Subcutaneous abdominal adipose tissue (tissue), 5 donors: ENCODE measurements at regions not wholly inside any gene's neighbourhood (a gene's known extent, or its start where the extent isn't known, plus 50 kb on each side); places are given as distances from the start of the nearest gene placed in this dataset.
"Not testable (repeated sequence)": the region's sequence is repeated elsewhere in the genome, so short reads cannot be mapped to it uniquely, and the experiment has no call there.

Source experiments
- H3K27ac ChIP-seq: one replicate; pipeline ENCODE4 v1.7.0; 2013; ENCODE audit warnings: low read depth, mild to moderate bottlenecking, inconsistent platforms, low read length, moderate library complexity
- H3K27me3 ChIP-seq, 5 donors: one replicate each; pipeline ENCODE4 v1.7.0; 2013; ENCODE audit warnings: low read length in 5 of 5, inconsistent platforms in 1 of 5; ENCODE audit not compliant: control insufficient read depth in 5 of 5, insufficient read depth in 4 of 5
- H3K36me3 ChIP-seq, 5 donors: one replicate each; pipeline ENCODE4 v1.7.0; 2013; ENCODE audit warnings: low read length in 5 of 5; ENCODE audit not compliant: control insufficient read depth in 5 of 5, insufficient read depth in 5 of 5
- H3K4me1 ChIP-seq, 5 donors: one replicate each; pipeline ENCODE4 v1.7.0; 2013; ENCODE audit warnings: low read length in 5 of 5, mild to moderate bottlenecking in 3 of 5, moderate library complexity in 1 of 5; ENCODE audit not compliant: control insufficient read depth in 5 of 5, insufficient read depth in 5 of 5
- H3K4me3 ChIP-seq, 5 donors: one replicate each; pipeline ENCODE4 v1.7.0; 2013; ENCODE audit warnings: low read length in 5 of 5, low read depth in 1 of 5
- H3K9ac ChIP-seq, 5 donors: one replicate each; pipeline ENCODE4 v1.7.0; 2013; ENCODE audit warnings: low read length in 5 of 5, mild to moderate bottlenecking in 4 of 5, moderate library complexity in 3 of 5
- H3K9me3 ChIP-seq, 5 donors: one replicate each; pipeline ENCODE4 v1.7.0; 2013; ENCODE audit warnings: low read length in 5 of 5; ENCODE audit not compliant: control insufficient read depth in 5 of 5
- donor health status: healthy.
- donor health status: healthy.
- donor health status: healthy.
- donor health status: healthy.
- donor health status: healthy.

DNA sequence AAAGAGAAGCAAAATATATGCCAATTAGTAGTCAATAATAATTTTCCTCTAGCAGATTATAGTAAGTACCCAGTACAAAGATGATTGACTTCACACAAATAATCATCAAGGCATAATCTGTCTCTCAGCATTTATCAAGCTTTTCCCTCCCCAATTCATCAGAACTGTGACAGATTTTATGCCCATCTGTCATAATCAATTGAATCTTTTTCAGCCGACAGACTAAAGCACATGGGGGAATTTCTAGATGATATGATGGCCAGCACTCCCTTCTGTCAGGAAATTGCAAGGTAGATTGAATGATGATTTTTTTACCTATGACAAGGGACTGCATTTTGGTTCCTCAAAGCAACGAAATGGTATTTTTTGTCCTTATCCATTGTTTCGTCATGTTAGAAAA, 227.1 kb upstream of the CYLC2 start:
- Histone ChIP-seq H3K36me3 (no peaks in the 10 kb centered on the region), H3K4me3 (no peak overlapping the region), H3K27me3 (no peaks in the 10 kb centered on the region), H3K27ac (no peak overlapping the region), H3K9ac (no peak overlapping the region), H3K4me1 (no peaks in the 10 kb centered on the region), H3K9me3 (no peaks in the 10 kb centered on the region)

DNA sequence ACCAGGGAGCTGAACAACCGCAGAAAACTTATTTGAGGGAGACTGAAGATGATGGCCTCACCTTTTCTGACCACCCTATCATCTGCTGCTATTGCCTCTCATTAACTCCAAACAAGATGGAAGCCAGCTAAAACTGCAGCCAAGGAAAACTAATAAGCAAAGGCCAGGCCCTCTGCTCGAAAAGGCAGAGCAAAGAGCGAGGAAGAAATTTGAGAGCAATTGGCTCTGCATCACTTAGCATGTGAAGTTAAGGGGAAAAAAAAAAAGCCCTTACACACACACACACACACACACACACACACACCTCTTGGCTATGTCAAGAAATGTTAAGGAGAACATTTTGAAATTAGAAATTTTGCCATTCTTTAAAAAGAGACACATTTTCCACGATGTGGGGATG, 228.1 kb upstream of the CYLC2 start:
- Histone ChIP-seq H3K9me3 (no peaks in the 10 kb centered on the region), H3K27me3 (no peaks in the 10 kb centered on the region), H3K36me3 (no peaks in the 10 kb centered on the region), H3K4me1 (no peaks in the 10 kb centered on the region), H3K9ac (no peak overlapping the region), H3K4me3 (no peak overlapping the region), H3K27ac (no peak overlapping the region)

DNA sequence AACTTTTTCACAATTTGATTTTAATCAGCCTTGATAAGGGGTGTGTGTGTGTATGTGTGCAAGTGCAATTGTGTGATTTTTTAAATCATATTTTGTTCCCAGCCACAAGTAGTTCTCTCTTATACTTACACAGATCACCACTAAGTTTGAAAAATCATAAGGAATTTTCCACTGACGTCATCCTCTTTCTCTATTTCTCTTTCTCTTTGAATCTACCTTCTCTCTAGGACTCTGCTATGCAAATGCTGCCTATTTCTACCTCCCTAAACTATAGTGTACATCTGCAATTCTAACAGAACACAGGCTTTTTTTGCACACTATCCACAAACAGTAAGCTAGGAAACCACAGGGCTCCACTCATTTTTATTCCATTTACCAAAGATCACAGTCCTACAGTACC, 254.6 kb upstream of the CYLC2 start:
- no peaks in the 10 kb centered on the region for H3K36me3 ChIP-seq
- no peaks in the 10 kb centered on the region for H3K9me3 ChIP-seq
- no peak overlapping the region for H3K9ac ChIP-seq
- no peaks in the 10 kb centered on the region for H3K27me3 ChIP-seq
- no peak overlapping the region for H3K4me3 ChIP-seq
- H3K4me1 ChIP-seq, result no peaks in the 10 kb centered on the region
- no peak overlapping the region for H3K27ac ChIP-seq

DNA sequence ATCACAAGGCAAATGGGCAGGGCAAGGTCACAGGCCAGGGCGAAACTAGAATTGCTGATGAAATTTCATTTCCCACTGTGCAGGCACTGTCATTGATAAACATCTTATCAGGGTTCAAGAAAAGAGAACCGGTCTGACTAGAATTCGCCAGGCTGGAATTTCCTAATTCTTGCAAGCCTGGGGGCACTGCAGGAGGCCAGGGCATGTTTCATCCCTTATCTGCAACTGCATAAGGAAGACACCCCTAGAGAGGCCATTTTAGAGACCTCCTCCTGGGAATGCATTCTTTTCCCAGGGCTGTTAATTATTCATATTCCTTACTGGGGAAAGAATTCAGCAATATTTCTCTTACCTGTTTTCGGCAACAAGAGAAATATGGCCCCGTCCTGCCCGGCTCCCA, 266.2 kb upstream of the CYLC2 start:
- H3K27me3 ChIP-seq, result no peaks in the 10 kb centered on the region
- no peak overlapping the region for H3K4me3 ChIP-seq
- no peaks in the 10 kb centered on the region for H3K36me3 ChIP-seq
- H3K27ac ChIP-seq, result no peak overlapping the region
- no peak overlapping the region for H3K9ac ChIP-seq
- H3K9me3 ChIP-seq, result peaks cover 0 to 10% (median 0%) of the 10 kb centered on the region in 5 donors
- no peaks in the 10 kb centered on the region for H3K4me1 ChIP-seq

DNA sequence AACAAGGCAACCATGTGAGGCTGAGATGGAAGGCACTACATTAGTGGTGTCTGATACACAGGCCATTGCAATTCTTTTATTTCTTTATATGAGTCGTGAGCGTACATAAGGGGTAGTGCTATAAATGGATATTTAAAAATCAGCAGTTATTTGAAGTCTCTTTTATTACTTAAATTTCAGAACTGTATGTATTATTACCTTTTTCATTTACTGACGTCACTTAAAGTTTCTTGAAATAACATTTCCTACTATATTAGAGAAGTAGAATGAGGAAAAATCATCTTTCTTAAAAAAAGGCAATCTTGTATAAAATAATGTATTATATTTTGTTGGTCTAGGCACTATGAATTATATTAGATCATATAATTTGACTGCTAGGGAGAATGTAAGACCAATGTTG, 280.9 kb upstream of the CYLC2 start:
- H3K9ac ChIP-seq, result no peak overlapping the region
- H3K9me3 ChIP-seq, result peaks cover 0 to 16% (median 8%) of the 10 kb centered on the region in 5 donors
- no peaks in the 10 kb centered on the region for H3K36me3 ChIP-seq
- H3K27me3 ChIP-seq, result no peaks in the 10 kb centered on the region
- no peaks in the 10 kb centered on the region for H3K4me1 ChIP-seq
- no peak overlapping the region for H3K27ac ChIP-seq
- H3K4me3 ChIP-seq, result no peak overlapping the region

DNA sequence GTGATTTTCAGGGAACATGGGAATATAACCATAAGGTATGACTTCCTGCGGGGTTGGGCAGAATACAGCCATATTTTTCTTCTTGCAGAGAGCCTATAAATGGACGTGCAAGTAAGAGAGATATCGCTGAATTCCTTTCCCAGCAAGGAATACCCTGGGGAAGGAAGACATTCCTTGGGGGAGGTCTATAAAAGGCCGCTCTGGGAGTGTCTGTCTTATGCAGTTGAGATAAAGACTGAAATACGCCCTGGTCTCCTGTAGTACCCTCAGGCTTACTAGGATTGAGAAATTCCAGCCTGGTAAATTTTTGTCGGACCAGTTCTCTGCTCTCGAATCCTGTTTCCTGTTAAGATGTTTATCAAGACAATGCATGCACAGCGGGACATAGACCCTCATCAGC, 282.2 kb upstream of the CYLC2 start:
- not testable (repeated sequence) for H3K27me3 ChIP-seq, H3K9ac ChIP-seq, H3K4me1 ChIP-seq, H3K27ac ChIP-seq, H3K4me3 ChIP-seq, H3K36me3 ChIP-seq
- peaks cover 0 to 16% (median 8%) of the 10 kb centered on the region in 5 donors for H3K9me3 ChIP-seq

DNA sequence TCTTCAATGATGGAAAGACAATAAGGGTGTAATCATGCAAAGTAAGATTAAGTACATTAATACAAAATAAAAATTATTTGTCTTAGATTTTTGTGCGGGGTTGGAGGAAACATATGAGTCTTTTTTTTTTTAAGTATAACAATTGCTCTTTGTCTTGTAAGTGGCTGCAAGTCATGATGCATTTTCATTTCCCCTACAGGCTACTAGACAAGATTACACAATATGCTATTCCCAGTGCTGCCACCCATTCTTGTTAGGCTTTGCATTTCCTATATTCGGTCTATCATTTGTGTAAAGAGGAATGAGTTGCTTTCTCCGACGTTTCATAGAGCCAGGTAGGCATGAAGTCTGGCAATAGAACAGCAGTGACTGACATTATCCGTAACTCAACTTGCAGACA, 294.2 kb upstream of the CYLC2 start:
- Histone ChIP-seq H3K9me3 (no peaks in the 10 kb centered on the region), H3K27ac (no peak overlapping the region), H3K36me3 (no peaks in the 10 kb centered on the region), H3K9ac (no peak overlapping the region), H3K4me1 (no peaks in the 10 kb centered on the region), H3K27me3 (no peaks in the 10 kb centered on the region), H3K4me3 (no peak overlapping the region)

DNA sequence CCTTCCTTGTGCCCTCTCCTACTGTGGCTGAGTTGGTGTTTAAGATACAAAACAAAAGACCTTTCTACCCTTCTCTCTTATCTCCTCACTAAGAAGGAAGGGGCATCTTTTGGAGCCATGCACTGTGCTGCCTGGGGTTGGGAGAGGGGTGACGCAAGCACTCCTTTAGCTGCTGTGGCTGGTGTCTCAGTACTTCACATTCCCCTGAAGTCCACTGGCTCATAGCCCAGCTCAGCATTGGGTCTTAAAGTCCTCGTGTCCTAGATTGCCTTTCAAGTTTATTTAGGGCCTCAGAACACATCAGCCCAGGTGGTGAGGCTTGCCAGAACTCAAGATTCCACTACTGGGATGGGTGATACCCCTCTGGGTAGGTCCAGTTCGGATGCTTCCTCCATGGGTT, 325.9 kb upstream of the CYLC2 start:
- H3K4me3 ChIP-seq, result no peak overlapping the region
- H3K9me3 ChIP-seq, result peaks cover 0 to 2% (median 0%) of the 10 kb centered on the region in 5 donors
- H3K27me3 ChIP-seq, result no peaks in the 10 kb centered on the region
- no peak overlapping the region for H3K9ac ChIP-seq
- H3K4me1 ChIP-seq, result no peaks in the 10 kb centered on the region
- H3K27ac ChIP-seq, result no peak overlapping the region
- H3K36me3 ChIP-seq, result no peaks in the 10 kb centered on the region

DNA sequence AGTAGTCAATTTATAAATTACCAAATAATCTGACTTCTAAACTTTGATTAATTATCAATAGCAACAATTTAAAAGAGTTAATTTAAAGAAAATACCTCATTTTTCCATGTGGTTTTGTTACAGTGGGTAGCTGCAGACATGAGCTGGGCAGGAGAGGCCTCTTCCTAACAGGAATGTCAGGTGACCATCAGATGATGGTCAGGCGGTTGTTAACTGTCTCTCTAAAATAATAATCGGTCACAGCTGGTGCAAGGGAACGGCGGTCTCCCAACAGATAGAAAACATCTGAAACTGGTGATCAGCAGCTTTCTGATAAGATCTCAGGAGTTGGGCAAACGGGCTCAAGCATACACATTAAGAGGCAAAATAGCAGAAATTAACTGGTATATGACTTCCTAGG, 342.7 kb upstream of the CYLC2 start:
- Histone ChIP-seq H3K9ac (no peak overlapping the region), H3K9me3 (no peaks in the 10 kb centered on the region), H3K4me3 (no peak overlapping the region), H3K27me3 (no peaks in the 10 kb centered on the region), H3K27ac (no peak overlapping the region), H3K4me1 (no peaks in the 10 kb centered on the region), H3K36me3 (no peaks in the 10 kb centered on the region)

DNA sequence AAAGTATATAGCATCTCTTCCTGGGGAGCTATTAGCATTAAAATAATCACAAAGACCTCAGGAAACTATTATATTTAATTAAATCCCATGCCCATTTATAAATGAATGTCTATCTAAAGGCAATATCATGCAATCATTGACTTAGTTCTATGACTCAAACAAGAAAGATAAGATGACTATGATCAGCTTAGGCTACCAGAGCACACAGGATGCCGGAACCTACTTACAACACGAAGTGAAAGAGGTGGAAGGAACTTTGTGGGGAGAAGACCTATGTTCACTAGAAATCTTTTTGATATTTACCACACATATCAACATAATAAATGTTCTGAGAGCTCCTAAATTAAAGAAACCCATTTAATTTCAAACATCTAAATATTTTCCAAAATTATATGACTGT, 344.2 kb upstream of the CYLC2 start:
- H3K36me3 ChIP-seq, result no peaks in the 10 kb centered on the region
- H3K4me1 ChIP-seq, result no peaks in the 10 kb centered on the region
- no peak overlapping the region for H3K9ac ChIP-seq
- no peaks in the 10 kb centered on the region for H3K9me3 ChIP-seq
- no peak overlapping the region for H3K4me3 ChIP-seq
- H3K27me3 ChIP-seq, result no peaks in the 10 kb centered on the region
- no peak overlapping the region for H3K27ac ChIP-seq

DNA sequence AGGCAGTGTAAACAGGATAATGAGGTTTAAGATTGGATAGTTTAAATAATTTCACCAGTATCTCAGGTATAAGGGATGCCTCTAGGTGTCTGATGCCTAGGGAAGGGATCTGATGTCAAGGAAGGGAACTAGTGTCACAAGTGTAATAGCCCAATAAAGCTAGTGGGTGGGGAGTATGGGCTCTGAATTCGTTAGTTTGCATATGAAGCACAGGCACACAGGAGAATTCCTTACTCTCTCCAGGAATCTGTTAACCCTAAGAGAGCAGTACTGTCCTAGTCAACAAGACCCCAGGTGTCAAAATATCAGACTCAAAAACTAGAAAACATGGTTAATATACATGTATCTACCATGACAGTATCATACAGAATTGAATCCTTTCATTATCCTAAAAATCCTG, 352.5 kb upstream of the CYLC2 start:
- H3K9ac ChIP-seq, result no peak overlapping the region
- no peaks in the 10 kb centered on the region for H3K9me3 ChIP-seq

More for the DNA sequence above, 352.5 kb upstream of the CYLC2 start:
- H3K27me3 ChIP-seq, result no peaks in the 10 kb centered on the region
- no peak overlapping the region for H3K27ac ChIP-seq
- no peaks in the 10 kb centered on the region for H3K36me3 ChIP-seq
- H3K4me1 ChIP-seq, result no peaks in the 10 kb centered on the region
- no peak overlapping the region for H3K4me3 ChIP-seq
